RWPE1 (cell line): ENCODE measurements at regions not wholly inside any gene's neighbourhood (a gene's known extent, or its start where the extent isn't known, plus 50 kb on each side); places are given as distances from the start of the nearest gene placed in this dataset.

Experiments used
- CTCF ChIA-PET: fragments of 350-600 bp; sonication (Branson Sonifier 250); formaldehyde crosslinking; extraction: SDS; loops from one replicate; lab custom pipeline; 2021; lab: Yijun Ruan, JAX
- POLR2A ChIA-PET: fragments of 400-600 bp; formaldehyde crosslinking; extraction: SDS; loops from one replicate; lab custom pipeline; 2020; ENCODE audit warnings: antibody characterized with exemption; ENCODE audit not compliant: low non-redundant PET; lab: Yijun Ruan, JAX
- DNase-seq: peaks from one replicate; pipeline ENCODE4 v3.0.0; 2012; ENCODE audit warnings: low spot score
- H3K27ac ChIP-seq: fragments of 450-650 bp; 2 replicates; pipeline ENCODE4 v1.5.1; 2017
- TF ChIP-seq, protein P1 (sequence below): fragments of 450-650 bp; conservative IDR thresholded peaks from 2 replicates; pipeline ENCODE4 v1.5.1; 2017; ENCODE audit warnings: low read depth, mild to moderate bottlenecking

DNA sequence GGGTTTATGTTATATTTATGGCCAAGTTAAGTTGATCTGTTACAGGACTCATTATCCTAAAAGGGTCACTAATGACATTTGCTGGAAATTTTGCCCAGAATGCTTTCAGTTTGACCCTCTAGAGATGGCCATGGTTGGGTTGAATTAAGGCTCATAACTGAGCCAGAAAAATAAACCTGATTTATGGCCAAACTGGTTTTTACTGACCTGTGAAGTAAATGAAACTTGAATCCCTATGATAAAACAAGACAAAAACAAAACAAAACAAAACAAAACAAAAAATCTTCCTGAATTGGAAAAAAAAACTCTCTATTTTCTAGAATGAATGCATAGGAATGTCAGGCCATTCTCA is 72.5 kb upstream of the CLDN14 start:
- POLR2A ChIA-PET, result no interaction called here
- CTCF ChIA-PET, result no interaction called here
- DNase-seq, result no peak
- H3K27ac ChIP-seq, result no peak overlapping the region
- TF ChIP-seq, protein P1, sequence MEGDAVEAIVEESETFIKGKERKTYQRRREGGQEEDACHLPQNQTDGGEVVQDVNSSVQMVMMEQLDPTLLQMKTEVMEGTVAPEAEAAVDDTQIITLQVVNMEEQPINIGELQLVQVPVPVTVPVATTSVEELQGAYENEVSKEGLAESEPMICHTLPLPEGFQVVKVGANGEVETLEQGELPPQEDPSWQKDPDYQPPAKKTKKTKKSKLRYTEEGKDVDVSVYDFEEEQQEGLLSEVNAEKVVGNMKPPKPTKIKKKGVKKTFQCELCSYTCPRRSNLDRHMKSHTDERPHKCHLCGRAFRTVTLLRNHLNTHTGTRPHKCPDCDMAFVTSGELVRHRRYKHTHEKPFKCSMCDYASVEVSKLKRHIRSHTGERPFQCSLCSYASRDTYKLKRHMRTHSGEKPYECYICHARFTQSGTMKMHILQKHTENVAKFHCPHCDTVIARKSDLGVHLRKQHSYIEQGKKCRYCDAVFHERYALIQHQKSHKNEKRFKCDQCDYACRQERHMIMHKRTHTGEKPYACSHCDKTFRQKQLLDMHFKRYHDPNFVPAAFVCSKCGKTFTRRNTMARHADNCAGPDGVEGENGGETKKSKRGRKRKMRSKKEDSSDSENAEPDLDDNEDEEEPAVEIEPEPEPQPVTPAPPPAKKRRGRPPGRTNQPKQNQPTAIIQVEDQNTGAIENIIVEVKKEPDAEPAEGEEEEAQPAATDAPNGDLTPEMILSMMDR, result no peak

DNA sequence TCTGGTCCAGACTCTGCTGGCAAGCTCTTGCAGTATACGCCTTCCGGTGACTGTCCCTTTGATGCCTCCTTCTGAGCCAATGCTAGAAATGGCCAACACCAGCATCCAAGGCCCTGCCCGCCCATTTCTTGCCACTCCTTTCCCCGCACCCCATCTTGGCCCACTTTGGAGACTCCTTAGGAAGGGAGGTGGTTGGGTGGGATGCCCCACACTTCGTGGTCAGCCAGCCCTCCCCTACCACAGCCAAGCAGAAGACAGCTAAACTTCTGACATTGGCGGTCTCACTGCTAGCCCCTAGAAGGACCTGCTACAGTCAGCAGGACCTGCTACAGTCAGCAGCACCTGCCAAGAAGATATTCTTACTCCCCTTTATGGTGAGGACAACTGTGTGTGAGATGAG is 73.5 kb upstream of the CLDN14 start:
- POLR2A ChIA-PET, result no interaction called here
- TF ChIP-seq, protein P1, result no peak

DNA sequence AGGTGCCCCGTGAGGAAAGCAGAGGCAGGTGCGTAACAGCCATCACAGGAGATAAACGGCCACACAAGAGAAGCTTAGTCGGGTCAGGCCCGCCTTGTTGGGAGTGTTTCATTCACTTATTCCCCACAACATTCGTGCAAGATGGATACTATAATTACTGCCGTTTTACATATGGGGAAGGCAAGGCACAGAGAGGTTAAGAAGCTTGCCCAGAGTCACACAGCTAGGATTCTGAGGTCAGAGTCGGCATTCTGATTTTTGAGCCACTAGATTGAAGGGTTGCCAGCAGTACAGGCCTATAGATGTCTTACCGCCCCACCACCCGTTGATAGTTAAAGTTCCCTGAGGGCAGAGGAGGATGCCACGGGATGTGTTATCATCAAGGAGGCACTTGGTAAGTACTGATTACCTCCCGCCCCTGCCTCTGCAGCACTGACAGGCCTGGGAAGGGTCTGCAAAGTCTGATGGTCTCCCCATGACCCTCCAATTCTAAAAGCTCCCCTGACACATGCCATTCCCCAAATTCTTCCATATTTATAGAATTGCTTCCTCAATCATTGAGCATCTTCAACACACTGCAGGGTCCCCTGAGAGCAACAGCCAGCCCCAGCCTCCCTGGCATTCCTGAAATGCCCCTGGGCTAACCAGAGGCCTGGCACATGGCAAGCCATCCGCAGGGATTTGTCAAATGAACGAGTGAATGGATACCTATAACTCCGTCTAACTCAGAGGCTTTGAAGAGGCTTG is 74.7 kb upstream of the CLDN14 start:
- TF ChIP-seq, protein P1, result no peak
- POLR2A ChIA-PET, result no interaction called here
- no peak for DNase-seq
- CTCF ChIA-PET, result interaction anchor here (0.6 kb wide), 1 partner anchor 108 kb away, joined by 3 read pairs; no protein-coding TSS in a partner anchor
- no peak overlapping the region for H3K27ac ChIP-seq

More for the DNA sequence above, 73.5 kb upstream of the CLDN14 start:
- H3K27ac ChIP-seq, result no peak overlapping the region
- CTCF ChIA-PET, result no interaction called here
- DNase-seq, result no peak

DNA sequence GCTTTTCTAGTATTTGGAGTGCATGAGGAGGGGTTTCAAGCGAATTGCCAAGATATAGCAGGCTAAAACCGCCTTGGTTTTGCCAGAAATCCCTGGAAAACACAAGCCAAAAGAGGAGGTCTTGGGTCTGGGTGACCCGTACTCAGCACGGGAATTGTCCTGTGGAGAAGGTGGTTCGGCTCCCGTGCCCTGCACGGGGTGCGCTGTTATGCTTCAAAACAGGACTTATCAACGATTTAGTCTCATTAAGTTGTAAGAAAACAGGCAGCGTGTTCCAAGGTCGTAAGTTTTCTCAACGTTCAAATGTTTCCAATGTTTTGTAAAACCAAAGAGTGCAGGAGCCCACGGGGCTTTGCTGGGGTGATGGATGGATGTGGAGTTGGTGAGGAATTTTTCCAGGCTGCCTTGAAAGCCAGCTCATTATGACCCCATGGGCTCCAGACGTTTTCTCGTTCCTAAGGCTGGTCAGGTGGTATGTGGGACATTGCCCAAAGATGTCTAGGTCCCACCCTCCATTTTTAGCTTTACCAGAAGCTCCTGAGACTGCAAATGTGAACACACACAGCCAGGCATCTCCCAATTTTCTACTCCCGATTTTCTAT is 75.4 kb upstream of the CLDN14 start:
- H3K27ac ChIP-seq, result no peak overlapping the region
- CTCF ChIA-PET, result interaction anchor here (0.6 kb wide), 1 partner anchor 107 kb away, joined by 3 read pairs; no protein-coding TSS in a partner anchor
- DNase-seq, result no peak
- POLR2A ChIA-PET, result no interaction called here
- TF ChIP-seq, protein P1, result no peak

DNA sequence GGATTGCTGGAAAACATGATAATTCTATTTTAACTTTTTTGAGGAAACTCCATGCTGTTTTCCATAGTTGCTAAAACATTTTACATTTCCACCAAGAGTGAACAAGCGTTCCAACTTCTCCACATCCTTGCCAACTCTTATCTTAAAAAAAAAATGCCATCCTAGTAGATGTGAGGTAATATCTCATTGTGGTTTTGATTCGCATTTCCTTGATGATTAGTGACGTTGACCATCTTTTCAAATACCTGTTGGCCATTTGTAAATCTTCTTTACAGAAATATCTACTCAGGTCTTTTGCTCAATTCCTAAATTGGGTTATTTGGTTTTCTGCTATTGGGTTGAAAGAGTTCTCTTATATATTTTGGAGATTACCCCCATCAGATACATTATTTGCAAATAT is 77.4 kb upstream of the CLDN14 start:
- TF ChIP-seq, protein P1, result no peak
- ChIA-PET CTCF (no interaction called here), POLR2A (no interaction called here)
- no peak overlapping the region for H3K27ac ChIP-seq
- no peak for DNase-seq

DNA sequence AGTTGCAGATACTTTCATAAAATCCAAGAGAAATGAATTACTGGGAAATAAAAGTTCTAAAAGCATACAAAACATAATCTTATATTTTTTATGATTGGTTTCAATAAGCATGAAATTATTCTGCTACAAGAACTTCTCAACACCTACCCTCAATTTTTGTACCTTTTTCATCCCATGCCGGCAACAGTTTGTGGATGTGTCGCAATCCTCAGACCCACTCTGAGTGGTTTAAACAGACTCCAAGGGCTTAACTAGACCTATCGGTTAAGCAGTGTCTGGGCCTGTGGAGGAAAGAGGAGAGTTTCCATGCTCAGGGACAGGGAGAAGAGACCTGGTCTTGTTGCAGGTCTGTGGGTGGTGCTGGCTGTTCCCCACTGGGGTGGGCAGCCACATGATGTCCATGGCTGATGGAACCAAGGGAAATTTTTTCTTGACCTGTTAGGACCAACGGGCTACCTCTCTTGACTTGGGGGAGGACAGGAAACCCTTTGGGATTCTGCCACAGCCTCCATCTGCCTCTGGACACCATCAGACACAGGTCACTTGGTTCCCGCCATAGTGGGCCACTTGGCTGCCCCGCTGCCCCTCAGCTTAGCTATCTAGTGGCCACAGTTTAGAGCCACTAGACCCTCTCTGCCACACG is 81.1 kb upstream of the CLDN14 start:
- no peak for DNase-seq
- POLR2A ChIA-PET, result no interaction called here
- TF ChIP-seq, protein P1, result no peak
- H3K27ac ChIP-seq, result no peak overlapping the region
- CTCF ChIA-PET, result no interaction called here
